ENCODE measurements at regions not wholly inside any gene's neighbourhood (a gene's known extent, or its start where the extent isn't known, plus 50 kb on each side); places are given as distances from the start of the nearest gene placed in this dataset.

DNA sequence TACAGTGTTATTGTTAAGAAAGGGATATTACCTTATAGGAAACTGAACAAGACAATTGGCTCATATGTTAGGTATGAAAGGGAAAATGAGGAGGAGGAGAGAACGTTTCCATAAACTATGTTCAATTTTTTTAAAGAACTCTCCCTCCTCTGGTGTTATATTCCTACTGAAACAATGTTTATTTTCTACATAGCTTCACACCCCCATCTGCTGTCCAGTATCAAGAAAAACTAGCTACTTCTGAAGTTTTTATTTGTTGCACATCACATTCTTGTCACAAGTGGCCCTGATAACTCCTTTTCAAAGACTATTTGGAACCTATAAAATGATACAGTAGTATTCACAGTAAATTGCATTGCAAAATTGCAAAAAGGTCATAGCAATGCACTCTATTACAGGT, 223.4 kb upstream of the FAM174A start:
- TF ChIP-seq CTCF (IDR thresholded peaks at IDR 0.05): no peak
- DNase-seq (ENCODE audit: low spot score): no peak
- Histone ChIP-seq H3K4me3 (no peak overlapping the region), H3K27ac (no peak overlapping the region)

DNA sequence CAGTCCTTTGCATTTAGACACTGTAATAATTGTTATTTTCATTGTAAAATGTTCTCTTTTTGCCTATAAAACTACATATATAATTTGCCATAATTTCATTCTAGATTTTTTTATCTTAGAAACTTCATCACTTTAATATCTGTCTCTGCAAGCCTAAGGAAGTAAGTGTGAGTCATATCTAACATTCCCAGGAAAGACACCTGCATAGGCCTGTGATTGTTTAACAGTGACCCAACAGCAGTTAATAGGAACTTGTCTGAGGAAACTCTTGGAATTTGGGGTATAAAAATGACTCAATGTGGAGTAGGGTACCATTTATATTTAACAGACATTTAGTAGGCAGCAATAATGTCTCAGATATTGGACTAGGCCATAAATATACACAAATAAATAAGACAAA, 229.2 kb upstream of the FAM174A start:
- TF ChIP-seq CTCF (IDR thresholded peaks at IDR 0.05): no peak
- no peak overlapping the region for H3K4me3 ChIP-seq
- H3K27ac ChIP-seq: no peak overlapping the region
- DNase-seq (ENCODE audit: low spot score): no peak

- Histone ChIP-seq H3K27ac (no peak overlapping the region), H3K4me3 (no peak overlapping the region)
- TF ChIP-seq CTCF (IDR thresholded peaks at IDR 0.05): no peak
- no peak for DNase-seq (ENCODE audit: low spot score)
Measured at GRCh38 chr5:100303216-100303615, 232.0 kb upstream of the FAM174A start.

GRCh38 chr5:100299261-100299660, 235.9 kb upstream of the FAM174A start:
- no peak overlapping the region for H3K27ac ChIP-seq
- DNase-seq (ENCODE audit: low spot score): no peak
- TF ChIP-seq CTCF (IDR thresholded peaks at IDR 0.05): no peak
- no peak overlapping the region for H3K4me3 ChIP-seq

DNA sequence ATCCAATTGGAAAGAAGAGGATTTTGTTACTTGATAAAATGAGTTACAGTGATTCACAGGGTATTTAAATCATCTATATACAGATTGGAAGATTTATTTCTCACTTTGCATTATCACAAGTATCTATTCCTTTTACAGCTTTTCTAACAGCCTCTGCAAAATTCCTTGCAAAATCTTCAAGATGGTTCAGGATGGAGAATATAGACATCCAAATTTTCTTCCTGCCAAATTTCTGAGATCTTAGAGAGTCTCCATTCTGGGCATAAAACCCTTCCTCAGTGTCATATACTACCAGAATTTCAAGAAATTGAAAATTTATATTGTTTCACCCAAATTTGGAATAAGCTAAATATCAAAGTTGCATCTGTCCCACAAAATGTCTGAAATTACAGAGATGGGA, 259.1 kb upstream of the FAM174A start:
- Histone ChIP-seq H3K4me3 (no peak overlapping the region), H3K27ac (no peak overlapping the region)
- TF ChIP-seq CTCF (IDR thresholded peaks at IDR 0.05): no peak
- DNase-seq (ENCODE audit: low spot score): no peak

DNA sequence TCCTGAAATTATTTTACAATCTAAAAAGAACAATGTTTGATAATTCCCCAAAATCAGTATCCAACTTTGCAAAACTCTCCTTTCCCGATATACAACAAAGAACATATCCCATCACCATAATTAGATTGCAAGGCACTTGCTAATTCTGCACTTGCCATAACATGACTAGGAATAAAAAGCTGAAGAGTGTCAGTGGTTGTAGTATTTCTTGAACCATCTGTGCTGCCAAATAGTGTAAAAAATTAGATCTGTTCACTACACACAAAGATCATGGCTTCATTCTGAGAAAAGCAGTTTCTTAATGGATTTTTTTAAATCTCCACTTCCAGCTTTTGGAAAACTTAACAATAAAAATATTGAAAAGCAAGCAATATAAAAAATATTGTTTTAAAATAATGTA, 259.5 kb upstream of the FAM174A start:
- H3K4me3 ChIP-seq: no peak overlapping the region
- DNase-seq (ENCODE audit: low spot score): no peak
- H3K27ac ChIP-seq: no peak overlapping the region
- TF ChIP-seq CTCF (IDR thresholded peaks at IDR 0.05): no peak

DNA sequence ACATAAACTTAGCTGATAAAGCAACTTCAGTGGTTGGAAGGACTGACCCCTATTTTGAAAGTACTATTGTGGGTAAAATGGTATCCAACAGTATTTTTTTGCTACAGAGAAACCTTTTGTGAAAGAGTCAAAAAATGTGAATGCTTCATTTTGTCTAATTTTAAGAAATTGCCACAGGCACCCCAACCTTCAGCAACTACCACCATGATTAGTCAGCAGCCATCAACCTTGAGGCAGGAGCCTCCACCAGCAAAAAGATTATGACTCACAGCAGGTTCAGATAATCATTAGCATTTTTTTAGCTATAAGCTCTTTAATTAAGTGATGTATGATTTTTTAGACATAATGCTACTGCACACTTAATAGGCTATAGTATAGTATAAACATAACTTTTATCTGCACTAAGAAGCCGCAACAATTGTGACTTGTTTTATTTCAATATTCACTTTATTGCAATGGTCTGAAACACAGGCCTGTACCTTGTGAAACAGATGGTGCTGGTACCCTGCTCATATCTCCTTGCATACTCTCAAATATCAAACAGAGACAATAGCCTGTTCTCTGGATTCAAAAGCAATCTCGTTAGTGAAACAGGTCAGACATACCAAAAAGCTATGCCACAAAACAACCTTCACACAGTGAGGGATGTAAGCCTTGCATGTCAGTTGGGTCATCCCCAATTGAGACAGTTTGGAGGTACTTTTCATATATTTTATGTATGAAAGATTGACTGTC, 261.2 kb upstream of the FAM174A start:
- no peak for TF ChIP-seq CTCF (IDR thresholded peaks at IDR 0.05)
- no peak for DNase-seq (ENCODE audit: low spot score)
- Histone ChIP-seq H3K27ac (no peak overlapping the region), H3K4me3 (no peak overlapping the region)
